GM21619 (cell line): ENCODE measurements at regions not wholly inside any gene's neighbourhood (a gene's known extent, or its start where the extent isn't known, plus 50 kb on each side); places are given as distances from the start of the nearest gene placed in this dataset.
"Not testable (repeated sequence)": the region's sequence is repeated elsewhere in the genome, so short reads cannot be mapped to it uniquely, and the experiment has no call there.

Source experiments
- ATAC-seq: cut with Tn5 transposase; IDR thresholded peaks from one replicate; pipeline ENCODE4 v1.9.1; 2021; ENCODE audit not compliant: unreplicated experiment

DNA sequence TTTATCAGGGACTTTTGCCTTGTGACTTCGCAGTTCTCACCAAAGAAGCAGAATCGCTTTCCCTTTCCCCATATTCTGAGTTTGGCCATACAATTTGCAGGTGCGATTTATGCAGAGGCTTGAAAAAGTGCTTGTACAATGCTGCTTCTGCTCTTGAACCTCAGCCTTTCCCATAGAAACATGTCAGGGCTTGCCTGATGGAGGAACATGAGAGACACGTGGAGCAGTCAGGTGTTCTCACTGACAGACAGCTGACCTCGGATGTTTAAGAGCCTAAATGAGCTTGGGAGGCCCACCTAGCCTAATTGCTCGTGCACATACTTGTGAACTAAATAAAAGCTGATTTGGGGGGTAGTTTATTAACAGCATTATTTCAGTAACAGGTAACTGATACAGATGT lies 290.0 kb downstream of the S1PR1 start:
- no peak for ATAC-seq

DNA sequence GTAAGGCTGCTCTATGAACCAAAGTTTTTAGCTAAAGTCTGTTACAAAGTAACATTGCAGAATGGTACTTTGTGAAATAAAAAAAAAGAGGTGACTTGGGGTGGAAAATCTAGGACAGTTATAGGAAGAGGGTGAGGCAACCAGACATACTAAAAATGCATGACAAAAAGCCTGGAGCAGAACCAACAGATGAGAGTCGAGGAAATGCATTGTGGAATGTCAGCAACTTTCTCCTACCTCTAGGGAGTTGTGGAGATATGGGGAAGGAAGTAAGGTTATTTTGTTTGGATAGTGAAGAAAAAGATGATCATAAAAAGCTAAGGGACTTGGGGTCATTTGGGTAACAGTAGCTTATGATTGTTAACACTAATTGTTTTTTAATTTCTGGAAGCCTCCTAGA lies 295.6 kb downstream of the S1PR1 start:
- ATAC-seq = no peak

DNA sequence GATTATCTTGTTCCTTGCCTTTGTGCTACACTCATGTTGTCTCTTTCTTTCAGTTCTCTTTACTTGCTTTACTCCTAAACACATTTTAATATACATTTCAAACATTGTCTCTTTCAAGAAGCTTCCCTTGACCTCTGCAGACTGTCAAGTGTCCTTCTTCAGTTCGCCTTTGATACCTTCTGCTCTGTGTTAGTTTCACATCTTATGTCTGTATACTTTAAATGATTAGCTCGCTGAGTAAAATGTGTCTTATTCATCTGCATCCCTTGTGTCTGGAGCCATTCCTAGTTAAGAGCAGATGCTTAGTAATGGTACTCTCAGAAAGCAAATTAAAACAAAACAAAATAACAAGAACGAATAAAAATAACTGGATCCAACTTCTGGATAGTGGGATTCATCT lies 303.3 kb downstream of the S1PR1 start:
- no peak for ATAC-seq

DNA sequence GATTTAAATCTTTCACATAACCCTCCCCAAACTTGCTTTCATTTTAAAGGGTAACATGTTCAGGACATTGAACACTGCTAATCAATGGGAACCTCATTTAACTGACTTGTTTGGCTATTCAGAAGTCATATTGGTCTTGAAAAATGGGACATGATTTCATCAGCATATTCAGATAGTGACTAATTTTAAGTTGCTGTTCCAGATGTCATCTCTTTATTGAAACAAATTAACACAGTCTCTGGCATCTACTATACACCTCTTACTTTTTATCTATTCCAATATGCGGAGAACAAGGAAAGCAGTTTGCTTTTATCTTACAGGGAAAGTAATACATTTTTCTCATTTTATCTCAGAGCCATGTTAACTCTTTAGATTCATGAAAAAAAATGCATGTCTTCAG lies 310.1 kb downstream of the S1PR1 start:
- ATAC-seq = no peak

DNA sequence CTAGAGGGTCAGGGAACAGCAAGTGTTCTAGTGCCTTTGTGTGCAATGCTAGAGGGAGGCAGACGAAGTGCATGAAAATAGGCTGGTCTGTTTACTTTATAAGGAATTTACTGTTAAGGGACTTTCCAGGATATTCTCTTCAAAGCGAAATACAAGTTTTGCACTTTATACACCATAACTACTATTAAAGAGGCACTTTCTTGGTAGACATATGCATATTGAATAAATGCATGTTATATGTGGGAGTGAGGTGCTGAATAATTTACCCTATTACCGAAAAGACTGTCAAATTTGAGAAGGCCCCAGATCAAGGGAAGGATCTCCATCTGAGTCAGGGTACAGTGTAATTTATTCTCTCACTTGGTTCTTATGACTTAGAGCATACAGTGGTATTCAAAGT lies 310.5 kb downstream of the S1PR1 start:
- no peak for ATAC-seq

DNA sequence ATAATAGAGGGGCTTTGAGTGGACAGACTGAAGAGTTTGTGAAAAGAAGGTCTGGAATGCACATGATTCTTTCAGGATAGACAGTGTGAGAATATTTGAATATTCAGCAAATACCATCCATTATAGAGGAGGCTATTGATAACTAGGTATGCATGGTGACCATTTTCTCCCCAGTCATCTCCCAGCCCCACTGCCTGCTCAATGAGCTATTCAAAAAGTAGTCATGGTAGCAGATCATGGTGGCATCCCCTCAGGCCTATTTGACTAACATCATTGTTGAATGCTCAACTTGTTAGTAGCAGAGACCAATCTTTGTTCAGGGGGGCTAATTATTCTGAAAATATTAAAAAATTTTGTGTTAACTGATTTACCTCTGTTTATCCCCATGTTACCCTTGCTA lies 311.6 kb downstream of the S1PR1 start:
- ATAC-seq = no peak

DNA sequence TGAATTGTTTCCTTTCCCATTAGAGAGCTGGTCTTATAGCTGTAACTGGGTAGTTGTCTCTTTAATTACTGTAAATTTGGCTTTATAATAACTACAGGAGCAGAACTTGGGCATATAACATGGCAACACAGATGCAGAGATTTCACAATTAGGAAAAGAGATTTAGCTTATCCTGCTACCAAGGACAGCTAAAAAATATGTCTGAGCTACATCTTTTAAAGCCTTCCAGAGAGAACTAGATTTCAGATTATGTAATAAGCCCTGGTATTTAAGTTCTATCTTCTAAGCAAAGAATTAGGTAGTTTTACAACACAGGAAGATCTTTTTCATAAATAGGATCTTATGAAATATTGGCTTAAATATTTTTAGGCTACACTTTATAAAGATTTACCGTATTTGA lies 313.8 kb downstream of the S1PR1 start:
- no peak for ATAC-seq

DNA sequence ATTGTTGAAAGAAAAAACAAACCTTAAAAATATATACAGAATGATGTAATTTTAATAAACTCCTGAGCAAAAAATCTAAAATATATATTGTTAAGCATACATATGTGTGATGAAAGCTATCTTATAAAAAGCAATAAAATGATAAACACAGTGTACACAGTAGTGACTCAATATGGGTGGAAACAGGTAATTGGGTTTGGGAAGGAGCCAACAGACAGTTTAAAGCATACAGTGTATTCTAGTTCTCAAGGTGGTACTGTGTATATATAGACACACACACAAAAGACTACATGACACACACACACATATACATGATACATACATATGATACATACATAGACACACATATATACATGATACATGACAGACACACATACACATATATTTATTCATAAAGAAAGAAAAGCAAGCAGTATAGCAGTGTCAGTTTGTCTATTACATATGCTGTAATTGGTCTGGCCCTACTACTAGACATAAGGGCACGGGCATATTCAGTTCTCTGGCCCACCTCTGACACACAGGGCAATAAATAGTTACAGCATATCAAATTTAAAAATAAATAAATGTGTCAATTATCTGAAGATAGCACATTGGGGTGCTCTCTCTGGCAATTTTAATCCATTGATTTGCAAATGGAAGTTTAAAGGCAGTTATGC lies 330.2 kb downstream of the S1PR1 start:
- no peak for ATAC-seq

DNA sequence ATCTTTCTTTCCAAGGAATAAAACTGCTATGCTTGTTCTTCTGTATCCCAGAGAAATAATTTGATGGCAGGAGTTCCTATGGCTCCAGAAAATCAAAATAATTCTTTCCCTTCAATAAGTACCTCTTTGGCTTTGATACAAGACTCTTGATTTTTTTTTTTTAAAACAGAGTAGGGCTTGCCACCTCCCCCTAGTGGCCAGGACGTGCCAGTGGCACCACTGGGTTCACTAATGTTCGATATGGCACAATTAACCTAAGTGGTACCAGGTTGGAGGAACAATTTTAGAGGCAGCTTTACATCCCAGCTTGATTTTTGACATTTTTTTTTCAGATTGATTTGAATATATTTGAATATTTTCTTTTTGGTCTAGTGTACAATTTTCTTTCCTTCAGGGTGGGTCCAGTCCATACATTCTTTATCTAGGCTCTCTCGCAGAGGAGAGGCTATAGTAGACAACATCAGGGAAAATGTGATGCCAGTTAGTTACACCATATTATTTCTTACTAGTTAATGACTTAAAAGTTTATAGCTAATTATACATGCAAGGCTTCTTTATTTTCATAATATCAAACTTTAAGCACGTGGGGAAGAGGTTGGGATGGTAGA lies 330.9 kb downstream of the S1PR1 start:
- ATAC-seq = peak; percentile 99

DNA sequence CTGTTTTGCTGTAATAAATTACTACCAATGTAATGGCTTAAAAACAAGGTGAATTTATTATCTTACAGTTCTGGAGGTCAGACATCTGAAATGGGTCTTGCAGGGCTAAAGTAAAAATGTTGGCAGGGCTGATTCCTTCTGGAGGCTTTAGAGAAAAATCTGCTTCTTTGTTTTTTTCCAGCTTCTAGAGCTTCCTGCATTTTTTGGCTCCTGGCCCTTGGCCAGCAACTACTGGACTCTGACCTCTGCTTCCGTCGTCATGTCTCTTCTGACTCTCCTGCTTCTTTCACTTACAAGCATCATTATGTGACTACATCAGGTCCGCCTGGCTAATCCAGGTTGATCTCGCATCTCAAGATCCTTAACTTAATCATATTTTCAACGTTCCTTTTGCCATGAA lies 350.9 kb downstream of the S1PR1 start:
- no peak for ATAC-seq

DNA sequence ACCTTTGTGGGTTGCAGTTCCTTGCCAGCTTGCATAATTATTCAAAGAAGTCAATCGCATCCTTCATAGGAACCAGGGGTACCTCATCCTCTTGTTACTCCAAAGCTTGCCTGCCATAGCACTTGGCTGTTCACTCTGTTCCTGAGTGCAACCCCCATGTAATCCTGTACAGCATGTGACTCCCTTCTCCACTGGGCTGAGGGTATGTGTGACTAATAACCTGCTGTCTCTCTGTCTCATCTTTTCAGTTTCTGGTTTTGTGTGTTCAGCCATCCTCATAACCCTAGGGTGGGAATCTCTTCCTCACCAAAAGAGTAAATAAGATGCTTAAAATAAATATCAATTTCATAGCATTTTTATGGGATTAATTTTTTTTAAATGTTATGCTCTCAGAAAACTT lies 351.9 kb downstream of the S1PR1 start:
- ATAC-seq = peak; percentile 66

DNA sequence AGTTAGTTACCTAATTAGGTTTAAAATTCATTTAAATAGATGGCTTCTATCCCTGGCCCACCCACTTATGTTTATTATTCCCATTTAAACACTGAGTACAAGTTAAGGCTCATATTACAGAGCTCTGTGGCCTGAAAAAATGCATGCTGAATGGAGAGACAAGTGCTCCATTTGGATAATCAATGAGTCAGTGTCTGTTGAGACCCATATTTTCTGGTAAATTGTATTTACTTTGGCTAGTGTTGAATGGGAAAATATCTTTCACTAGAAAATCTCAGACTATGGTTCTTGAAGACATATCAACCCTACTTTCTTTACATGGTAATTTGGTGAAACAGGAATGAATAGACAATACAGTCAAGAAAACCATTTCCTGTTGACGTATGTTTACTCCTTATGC lies 356.0 kb downstream of the S1PR1 start:
- ATAC-seq = no peak

DNA sequence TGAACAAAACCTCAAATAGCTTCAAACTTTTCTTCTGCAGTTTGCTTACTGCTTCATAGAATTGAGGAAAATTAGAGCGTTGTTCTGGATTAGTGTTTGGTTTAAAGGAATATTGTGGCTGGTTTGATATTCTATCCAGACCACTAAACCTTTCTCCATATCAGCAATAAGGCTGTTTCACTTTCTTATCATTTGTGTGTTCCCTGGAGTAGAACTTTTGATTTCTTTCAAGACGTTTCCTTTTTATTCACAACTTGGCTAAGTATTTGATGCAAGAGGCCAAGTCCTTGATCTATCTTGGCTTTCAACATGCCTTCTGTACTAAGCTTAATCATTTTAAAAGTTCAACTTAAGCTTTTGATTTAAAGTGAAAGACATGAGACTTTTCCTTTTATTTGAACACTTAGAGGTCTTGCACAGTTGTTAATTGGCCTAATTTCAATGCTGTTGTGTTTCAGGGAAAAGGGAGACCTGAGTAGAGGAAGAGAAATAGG lies 359.1 kb downstream of the S1PR1 start:
- no peak for ATAC-seq

DNA sequence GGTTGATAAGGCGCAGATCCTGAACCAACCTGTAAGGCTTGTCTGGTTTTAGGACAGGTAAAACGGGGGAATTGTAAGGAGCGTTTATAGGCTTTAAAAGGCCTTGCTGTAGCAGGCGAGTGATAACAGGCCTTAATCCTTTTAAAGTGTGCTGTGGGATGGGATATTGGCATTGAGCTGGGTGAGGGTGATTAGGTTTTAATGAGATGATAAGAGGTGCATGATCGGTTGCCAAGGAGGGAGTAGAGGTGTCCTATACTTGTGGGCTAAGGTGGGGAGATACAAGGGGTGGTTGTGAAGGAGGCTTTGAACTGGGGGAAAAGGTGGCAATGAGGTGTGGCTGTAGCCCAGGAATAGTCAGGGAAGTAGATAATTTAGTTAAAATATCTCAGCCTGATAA lies 363.8 kb downstream of the S1PR1 start:
- ATAC-seq = not testable (repeated sequence)

DNA sequence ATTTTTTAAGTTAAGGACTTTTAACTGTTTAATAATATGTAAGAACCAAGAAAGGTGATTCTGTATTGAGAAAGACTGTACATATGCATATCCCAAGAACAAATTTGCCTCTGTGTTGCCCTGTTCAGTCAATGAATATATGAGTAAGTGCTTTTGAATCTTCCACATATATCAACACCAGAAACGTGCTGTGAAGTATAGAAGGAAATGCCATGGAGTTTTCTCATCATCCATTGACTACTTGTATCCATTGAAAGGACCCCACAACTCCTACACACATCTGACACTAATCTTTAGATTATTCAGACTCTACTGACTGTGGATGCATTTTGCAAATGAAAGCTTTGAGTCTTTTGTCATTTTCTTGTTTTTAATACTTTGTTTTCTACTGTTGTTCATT lies 366.9 kb downstream of the S1PR1 start:
- no peak for ATAC-seq

DNA sequence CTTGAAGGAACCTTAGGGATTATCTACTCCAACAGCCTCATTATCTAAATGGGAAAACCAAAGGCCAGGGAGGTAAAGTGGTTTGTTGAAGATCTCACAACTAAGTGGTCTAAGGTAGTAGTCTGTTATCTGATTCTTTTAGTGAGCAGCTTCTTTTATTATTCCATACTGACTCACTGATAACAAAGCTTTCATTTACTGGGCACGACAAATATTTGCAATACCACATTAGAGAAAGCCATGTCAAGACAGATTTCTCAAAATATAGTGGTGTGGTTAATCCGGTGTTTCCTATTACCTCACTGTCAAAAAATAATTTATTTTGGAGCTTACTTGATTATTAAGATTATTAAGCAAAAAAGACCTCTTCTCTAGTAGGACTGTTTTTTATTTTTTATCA lies 369.1 kb downstream of the S1PR1 start:
- ATAC-seq = no peak

DNA sequence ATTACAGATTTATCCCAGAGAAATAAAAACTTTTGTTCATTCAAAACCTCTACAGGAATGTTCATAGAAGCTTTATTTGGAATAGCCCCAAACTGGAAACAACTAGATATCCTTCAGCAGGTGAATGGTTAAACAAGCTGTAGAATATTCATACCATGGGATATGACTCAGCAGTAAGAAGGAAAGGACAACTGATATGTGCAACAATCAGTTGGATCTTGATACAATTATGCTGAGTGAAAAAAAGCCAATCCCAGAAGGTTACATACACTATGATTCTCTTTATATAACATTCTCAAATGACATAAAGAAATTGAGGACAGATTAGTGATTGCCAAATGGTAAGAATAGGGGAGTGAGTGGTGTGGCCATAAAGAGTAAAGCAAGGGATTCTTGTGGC lies 376.7 kb downstream of the S1PR1 start:
- no peak for ATAC-seq

DNA sequence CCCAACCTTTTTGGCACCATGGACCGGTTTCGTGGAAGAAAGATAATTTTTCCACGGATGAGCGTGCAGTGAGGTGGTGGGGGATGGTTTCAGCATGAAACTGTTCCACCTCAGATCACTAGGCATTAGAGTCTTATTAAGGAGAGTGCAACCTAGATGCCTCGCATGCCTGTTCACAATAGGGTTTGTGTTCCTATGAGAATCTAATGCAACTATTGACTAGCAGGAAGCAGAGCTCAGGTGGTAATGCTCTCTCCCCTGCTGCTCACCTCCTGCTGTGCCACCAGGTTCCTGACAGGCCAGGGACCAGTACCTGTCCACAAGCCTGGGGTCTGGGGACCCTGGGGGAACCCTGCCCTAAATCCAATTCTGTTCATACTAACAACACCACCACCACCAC lies 377.8 kb downstream of the OLFM3 start:
- no peak for ATAC-seq

DNA sequence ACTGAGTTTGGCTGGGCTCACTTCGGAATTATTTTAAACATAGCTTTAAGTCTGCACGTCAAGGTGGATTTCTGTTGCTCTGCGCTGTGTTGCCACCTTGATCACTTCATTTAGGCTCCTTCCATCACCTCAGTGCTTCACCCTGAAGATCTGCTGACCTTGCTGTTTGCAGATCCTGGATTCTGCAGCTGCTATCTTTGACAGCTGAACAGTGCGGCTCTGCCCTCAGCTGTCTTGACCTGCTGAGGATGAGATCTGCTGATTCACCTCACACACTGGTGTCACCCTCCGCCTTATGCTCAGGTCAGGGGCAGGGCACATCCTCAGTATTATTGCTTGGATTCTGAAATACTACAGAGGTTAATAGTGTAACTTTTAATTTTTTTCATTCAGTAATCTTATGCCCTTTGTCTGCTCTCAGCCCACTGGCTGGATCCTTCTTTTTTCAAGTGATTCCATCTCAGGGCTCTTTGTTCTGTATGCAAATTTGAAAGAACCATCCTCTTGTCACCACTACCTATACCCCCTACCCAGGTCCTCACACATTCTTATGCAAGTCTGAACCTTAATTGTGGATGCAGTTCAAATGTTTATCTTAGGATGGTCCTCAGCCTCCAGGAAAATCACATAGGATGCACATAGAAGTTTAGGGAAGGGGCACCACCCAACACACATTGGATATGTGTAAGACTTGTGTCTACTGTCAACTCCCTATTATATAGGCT lies 364.0 kb downstream of the OLFM3 start:
- no peak for ATAC-seq

DNA sequence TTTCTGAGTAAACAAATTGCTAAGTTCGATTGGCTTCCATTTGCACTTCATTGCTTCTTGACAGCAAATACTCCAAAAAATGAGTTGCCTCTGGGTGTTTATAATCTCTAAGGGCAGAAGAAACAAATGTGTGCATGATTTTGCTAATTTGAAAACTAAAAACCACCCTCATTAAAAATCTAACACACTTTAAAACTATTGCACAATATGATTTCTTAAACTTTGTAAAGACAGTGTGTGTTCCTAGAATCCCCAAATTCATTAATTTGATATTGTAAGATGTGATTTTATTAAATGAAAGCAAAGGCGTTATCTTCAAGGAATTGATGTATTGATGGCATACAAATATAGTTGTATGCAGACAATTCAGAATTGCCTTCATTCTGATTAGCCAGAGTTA lies 350.9 kb downstream of the OLFM3 start:
- ATAC-seq = no peak

DNA sequence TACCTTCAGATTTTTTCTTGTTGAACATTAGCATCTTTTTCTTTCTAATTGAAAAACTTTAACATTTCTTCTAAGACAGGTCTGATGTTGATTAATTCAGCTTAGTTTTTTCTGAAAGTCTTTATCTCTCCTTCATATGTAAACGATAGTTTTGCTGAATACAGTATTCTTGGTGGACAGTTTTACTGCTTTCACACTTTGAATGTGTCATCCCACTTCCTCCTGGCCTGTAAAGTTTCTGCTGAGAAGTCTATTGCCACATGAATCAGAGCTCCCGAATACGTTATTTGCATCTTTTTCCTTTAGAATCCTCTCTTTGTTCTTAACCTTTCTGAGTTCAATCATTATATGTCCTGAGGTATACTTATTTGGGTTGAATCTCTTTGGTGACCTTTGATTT lies 344.2 kb downstream of the OLFM3 start:
- ATAC-seq = no peak

DNA sequence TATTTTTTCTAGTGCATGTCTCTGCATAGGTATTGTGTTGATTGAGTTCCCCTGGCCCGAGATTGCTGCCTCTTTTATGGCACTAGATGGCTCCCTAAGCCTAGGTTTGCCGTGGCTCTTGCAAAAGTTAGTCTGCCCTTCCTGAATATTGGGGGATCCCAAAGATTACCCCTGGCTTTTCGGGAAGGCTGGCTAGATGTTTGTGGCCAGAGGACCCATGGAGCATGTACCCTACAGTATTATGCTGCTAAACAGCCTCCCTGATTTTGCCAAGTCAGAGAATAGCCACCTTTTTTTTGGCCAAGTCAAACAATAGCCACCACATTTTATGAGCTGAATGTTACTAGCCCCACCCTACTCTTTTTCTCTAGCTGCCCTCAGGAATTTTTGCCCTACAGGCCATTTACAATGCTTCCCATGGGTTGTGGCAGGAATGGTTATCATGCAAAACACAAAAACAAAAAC lies 343.2 kb downstream of the OLFM3 start:
- ATAC-seq = no peak
